Retinal pigment epithelial cell (primary cell): ENCODE measurements at regions not wholly inside any gene's neighbourhood (a gene's known extent, or its start where the extent isn't known, plus 50 kb on each side); places are given as distances from the start of the nearest gene placed in this dataset.
A peak's percentile ranks its signal among the peaks of the same experiment; 100 is the strongest.

Source experiments
- DNase-seq: peaks from one replicate; pipeline ENCODE4 v3.0.0-alpha.2; 2010; ENCODE audit warnings: low read depth
- H3K4me3 ChIP-seq: 2 replicates; pipeline ENCODE4 v1.5.1; 2011; ENCODE audit warnings: mild to moderate bottlenecking, low read length, control low read depth, moderate library complexity
- TF ChIP-seq, protein P1 (sequence below): conservative IDR thresholded peaks from 2 replicates; pipeline ENCODE4 v1.5.1; 2011; ENCODE audit warnings: low read depth, low read length, control low read depth, inconsistent platforms

DNA sequence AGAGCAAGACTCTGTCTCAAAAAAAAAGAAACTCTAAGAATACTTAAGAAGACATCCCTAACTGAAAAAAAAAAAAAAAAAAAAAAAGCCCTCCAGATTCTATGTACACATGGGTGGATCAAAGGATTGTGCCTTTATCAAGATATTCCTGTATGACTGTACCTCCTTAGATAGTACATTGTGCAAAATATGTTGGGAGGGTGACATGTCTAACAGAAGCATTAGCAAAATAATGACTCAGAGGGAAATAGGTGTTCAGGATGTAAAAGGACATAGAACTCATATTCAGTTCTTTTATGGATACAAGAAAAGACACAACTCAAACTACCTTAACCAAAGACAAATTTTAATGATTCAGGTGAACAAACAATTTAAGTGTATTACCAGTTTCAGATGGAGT lies 269.8 kb upstream of the KAZN start:
- H3K4me3 ChIP-seq, result no peak overlapping the region
- DNase-seq, result no peak
- TF ChIP-seq, protein P1, sequence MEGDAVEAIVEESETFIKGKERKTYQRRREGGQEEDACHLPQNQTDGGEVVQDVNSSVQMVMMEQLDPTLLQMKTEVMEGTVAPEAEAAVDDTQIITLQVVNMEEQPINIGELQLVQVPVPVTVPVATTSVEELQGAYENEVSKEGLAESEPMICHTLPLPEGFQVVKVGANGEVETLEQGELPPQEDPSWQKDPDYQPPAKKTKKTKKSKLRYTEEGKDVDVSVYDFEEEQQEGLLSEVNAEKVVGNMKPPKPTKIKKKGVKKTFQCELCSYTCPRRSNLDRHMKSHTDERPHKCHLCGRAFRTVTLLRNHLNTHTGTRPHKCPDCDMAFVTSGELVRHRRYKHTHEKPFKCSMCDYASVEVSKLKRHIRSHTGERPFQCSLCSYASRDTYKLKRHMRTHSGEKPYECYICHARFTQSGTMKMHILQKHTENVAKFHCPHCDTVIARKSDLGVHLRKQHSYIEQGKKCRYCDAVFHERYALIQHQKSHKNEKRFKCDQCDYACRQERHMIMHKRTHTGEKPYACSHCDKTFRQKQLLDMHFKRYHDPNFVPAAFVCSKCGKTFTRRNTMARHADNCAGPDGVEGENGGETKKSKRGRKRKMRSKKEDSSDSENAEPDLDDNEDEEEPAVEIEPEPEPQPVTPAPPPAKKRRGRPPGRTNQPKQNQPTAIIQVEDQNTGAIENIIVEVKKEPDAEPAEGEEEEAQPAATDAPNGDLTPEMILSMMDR, result no peak

DNA sequence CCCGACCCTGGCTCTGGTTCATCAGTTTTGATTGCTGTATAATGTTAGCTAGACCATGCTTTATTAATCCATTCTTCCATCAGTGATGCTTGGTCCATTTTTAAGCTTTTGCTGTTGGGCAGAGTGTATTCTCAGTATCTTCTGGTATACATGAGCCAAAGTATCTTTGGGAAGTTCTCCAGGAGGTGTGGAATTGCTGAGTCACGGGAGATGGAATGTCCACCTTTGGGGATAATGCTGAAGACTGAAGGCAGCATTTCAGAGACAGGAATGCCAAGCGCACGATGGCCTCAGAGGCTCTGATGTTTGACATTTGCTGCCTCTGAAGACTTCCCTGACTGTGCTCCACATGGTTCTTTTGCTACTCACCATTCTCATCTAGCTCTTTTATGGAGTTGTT lies 266.3 kb upstream of the KAZN start:
- no peak for DNase-seq
- H3K4me3 ChIP-seq, result no peak overlapping the region
- TF ChIP-seq, protein P1, result no peak

DNA sequence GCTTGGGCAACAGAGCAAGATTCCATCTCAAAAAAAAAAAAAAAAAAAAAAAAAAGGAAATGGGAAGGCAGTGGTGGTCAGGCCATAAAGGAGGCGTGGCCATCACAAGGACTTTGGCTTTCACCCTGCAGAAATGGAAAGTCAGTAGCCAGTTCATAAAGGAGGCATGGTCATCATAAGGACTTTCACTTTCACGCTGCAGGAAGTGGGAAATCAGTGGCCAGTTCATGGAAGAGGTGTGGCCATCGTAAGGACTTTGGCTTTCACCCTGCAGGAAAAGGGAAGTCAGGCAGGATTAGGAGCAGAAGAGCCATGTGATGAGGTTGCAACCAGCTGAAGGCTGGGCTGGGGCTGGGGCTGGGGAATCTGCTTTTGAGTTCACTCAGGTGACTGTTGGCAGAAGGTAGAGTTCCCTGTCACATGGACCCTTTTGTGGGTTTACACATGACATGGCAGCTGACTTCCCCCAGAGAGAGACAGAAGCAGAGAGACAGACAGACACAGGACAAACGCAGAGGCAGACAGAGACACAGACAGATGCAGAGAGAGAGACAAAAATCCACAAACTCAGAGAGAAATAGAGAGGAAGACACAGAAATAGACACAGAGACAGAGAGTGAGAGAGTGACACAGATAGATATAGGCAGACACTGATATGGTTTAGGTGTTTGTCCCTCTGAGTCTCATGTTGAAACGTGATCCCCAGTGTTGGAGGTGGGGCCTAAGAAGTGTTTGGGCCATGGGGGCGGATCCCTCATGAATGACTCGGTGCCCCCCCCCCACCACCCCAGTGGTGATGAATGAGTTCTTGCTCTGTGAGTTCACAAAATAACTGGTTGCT lies 263.9 kb upstream of the KAZN start:
- no peak for DNase-seq
- TF ChIP-seq, protein P1, result no peak

DNA sequence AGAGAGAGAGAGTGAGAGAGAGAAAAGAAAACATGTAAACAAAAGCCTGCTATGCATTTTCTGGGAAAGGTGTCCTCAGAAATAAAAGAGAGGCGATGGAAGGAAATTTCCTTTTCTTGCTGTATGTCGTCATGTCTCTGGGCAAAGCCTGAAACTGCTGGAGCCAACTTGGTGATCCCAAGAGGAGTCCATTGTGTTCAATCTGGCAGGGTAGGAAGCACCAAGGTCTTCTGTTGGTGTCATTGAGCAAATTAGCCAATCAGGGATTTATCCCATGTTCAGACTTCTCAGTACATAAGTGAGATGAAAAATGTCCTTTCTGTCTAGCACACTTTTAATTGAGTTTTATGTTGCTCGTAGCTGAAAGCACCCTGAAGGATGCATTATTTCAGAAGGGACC lies 260.0 kb upstream of the KAZN start:
- TF ChIP-seq, protein P1, result no peak
- DNase-seq, result no peak
- H3K4me3 ChIP-seq, result no peak overlapping the region

More for the DNA sequence above, 263.9 kb upstream of the KAZN start:
- no peak overlapping the region for H3K4me3 ChIP-seq

DNA sequence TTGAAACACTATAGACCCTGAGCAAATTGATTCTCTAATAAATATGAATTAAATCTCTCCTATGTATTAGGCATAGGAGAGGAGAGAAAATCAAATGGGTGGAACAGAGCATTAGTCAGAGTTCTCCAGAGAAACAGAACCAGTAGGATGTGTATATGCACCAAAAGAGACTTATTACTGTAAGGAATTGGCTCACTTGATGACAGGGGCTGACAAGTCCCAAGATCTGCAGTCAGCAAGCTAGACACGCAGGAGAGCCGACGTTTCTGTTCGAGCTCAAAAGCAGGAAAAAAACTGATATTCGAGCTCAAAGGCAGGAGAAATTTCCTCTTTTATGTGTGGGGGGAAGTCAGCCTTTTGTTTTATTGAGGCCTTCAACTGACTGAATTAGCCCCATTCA lies 259.2 kb upstream of the KAZN start:
- no peak overlapping the region for H3K4me3 ChIP-seq
- TF ChIP-seq, protein P1, result no peak
- no peak for DNase-seq

DNA sequence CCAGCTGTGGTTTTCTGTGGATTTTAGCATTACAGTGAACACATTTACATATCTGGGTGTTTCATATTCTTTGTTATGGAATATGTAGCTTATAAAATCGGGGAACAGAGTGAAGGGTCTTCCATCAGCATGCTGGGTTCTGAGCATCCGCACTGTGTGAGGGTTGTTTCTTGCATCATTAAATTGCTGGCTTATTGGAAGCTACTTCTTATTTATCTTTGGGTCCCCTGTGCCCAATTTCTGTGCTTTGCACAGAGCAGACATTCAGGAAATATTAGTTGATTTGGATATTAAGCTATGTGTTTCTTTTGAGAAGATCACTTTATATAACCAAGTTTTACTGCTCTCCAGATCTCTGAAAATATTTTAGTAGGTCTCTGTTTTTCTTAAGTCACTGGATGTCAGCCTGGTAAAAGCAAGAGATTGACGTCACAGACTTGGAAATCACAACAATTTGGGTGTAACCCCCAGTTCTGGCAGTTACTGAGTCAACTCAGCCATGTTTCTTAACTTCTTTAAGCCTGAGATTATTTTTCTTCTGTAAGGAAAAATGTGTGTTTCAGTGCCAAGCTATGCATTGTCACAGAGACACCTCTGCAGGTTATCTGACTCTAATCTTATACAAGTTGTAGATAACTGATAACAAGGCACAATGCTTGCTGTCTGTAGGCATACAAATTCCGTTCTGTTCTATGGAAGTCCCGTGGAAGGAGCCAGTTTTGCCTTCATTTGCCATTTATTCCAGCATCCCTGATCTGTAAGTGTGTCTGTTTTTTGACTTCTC lies 258.3 kb upstream of the KAZN start:
- peak; percentile 55 for DNase-seq
- TF ChIP-seq, protein P1, result no peak
- no peak overlapping the region for H3K4me3 ChIP-seq
